ENCODE measurements at regions not wholly inside any gene's neighbourhood (a gene's known extent, or its start where the extent isn't known, plus 50 kb on each side); places are given as distances from the start of the nearest gene placed in this dataset.

DNA sequence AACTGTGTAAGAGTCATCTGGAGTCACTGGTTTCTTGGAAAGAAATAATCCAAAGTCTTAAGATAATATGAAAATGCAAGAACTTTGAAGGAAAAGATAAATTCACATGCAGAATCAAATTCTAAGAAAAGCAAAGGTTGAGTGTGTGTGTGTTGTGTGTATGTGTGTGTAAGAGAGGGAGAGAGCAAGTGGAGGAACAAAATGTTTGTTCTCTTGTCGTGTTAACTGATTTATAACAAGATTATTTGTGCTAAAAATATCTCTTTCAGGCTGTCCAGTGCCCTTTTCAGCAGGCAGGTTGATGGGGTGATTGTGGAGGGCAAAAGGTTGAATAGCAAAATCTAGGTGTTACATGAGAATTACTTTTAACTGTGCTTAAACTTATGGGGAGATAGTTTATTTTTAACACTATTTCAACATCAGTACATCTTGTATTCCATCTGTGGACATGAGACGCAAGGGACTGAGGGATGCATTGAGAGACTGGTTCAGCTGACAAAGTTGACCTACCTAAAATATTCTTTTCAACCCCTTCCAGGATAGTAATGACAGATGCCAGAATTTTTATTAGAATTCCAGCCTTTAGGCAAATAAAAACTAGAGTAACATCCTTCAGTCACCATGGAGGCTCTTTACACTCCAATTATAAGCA, 342.4 kb upstream of the CD180 start:
- no peak for DNase-seq

DNA sequence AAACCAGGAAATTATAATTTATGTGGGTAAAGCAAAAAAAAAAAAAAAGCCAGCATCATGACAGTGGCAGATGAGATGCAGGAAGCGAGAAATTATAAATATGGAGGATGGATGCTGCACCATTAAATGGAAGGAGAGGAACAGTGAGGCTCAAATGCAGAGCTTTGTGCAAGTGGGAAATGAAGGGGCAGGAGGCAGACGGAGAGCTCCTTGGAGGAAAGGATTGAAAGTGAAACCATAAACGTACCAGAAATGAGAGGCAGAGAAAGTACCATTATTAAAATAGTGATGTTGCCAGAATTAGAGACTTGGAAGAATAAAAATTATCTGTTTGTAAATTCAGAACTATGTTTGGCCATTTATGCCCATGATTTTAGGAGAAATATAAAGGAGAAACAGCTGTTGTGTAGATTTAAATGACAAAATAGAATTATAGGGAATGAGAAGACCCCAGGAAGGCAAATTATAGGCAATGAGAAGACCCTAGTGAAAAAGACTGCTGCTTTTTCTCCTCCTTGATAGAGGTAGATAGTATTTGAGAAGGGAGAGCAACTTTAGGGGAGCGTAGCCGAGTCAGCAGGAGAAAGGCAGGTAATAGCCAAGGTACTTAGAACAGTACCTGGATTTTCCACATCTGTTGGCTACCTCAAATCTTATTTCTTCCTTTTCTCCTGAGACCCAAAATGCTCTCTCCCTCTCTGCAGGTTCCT, 341.0 kb upstream of the CD180 start:
- no peak for DNase-seq

DNA sequence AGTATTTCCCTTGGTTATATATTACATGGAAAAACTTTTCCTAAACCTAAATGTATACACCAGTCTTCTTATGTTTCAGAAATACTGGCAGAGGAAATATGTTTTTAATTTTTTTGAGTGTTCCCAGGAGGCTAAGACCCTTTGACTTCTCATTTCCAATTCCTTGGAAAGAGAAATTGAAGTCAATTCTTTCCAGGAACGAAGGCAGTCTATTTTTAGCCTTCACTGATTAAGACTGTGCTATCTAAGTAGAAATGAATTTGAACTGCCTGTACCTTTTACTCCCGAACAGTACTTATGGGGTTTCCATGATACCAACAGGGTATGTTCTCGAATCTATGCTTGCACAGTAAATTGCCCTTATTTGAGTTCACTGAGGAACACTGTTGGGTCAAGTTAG, 340.3 kb upstream of the CD180 start:
- no peak for DNase-seq

- no peak for DNase-seq
These were observed 334.1 kb upstream of the CD180 start for GRCh38 chr5:67530609-67531255.

DNA sequence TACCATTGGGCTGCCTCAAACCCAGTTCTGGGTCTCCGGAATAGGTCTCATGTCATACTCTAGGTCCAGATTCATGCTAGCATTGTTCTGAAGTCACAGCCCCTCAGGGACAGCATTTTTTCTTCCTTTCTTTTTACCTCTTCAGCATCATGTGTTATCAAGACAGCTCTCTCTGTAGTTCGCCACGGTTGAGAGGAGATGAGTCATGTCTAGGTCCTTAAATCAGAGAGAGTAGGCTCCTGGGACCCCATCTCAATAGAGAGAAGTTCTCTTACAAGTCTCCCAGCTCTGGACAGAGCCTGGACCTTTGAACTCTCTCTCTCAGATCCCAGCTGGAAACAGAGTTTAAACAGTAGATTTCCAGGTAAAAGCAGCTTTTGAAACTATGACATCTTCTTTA, 332.4 kb upstream of the CD180 start:
- DNase-seq: no peak

DNA sequence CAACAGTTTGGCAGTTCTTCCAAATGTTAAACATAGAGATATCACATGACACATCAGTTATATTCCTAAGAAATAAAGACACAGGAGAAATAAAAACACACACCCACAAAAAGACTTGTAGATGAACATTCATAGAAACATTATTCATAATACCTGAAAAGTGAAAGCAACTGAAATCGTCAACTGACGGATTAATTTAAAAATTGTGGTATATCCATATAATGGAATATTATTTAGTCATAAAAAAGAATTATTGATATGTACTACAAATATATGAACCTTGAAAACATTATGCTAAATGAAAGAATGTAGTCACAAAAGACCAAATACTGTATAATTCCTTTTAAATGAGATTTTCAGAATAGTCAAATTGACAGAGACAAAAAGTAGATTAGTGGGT, 330.2 kb upstream of the CD180 start:
- DNase-seq: no peak

- DNase-seq: no peak
These were observed 323.7 kb upstream of the CD180 start for GRCh38 chr5:67520161-67520908.

DNA sequence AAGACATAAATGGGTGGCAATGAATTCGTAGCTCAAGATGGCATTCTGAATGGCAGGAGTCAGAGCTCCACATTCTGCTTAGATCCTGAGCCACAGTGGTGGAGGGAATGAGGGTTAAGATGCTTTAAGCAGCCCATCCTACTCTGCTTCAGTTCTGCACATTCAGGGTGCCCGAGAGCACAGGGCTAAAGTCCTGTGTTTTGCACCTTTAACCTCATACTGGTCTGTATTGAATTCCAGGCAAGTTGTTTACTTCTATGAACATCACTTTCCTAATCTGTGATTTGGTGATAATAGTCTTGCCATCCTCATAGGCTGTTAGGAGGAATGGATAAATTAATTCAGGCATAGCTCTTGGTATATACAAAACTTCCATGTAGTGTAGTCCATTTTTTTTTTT, 321.6 kb upstream of the CD180 start:
- no peak for DNase-seq

DNA sequence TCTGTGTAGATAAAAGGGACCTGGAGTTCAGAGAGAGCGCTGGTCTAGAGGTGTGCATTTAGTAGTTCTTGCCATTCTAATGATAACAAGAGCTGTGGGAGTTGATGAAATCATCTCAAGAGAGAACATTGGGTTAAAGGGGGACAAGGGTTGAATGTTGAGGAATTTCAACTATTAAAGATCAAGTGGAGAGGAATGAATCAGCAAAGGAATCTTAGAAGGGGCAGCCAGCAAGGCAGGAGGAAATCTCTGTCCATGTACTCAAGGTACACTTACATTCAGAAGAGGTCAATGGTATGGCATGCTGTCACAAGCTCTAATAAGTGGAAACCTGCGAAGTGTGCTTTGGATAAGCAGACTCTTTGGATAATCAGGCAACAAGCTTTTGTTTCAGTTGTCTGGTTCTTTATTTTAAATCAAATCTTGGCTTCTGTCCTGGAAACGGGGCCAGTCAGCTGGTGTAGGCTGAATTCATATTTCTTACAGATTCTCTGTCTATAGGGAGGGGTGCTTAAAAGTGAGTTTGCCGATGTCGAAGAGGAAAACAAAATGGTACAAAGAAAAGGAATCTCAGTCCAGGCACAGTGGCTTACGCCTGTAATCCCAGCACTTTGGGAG, 320.5 kb upstream of the CD180 start:
- DNase-seq: no peak

DNA sequence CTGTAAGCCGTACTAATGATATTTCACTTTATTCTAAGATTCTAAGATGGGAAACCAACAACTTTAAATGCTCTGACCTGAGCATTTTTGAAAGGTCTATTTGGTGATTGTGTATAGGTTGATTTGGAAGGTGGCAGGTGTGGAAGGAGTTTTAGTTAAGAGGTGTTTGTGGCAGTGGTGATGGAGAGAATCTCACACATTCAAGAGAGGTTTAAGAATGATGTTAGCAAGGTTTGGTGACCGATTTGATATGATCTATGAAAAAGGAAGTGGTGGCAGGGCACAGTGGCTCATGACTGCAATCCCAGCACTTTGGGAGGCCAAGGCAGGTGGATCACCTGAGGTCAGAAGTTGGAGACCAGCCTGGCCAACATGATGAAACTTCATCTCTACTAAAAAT, 319.2 kb upstream of the CD180 start:
- DNase-seq: no peak

DNA sequence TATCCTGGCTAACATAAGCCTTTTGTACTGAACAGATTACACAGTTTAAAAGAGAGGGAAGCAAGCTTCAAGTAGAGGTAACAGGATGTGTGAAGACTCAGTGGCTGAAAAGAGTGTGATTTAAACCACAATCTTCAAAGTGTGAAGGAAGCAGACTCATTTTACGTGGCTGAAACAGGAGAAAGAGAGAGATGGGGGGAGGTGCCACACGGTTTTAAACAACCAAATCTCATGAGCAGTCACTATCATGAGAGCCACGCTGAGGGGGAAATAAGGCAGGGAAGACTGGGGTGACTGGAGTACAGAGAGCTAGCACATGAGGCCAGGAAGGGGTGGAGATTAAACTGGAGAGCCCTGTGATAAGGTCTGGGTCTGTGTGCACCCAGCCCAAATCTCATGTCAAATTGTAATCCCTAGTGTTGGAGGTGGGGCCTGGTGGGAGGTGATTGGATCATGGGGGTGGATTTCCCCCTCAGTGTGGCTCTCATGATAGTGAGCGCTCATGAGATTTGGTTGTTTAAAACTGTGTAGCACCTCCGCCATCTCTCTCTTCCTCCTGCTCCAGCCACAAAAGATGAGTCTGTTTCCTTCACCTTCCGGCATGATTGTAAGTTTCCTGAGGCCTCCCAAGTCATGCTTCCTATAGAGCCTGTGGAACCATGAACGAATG, 318.6 kb upstream of the CD180 start:
- no peak for DNase-seq

DNA sequence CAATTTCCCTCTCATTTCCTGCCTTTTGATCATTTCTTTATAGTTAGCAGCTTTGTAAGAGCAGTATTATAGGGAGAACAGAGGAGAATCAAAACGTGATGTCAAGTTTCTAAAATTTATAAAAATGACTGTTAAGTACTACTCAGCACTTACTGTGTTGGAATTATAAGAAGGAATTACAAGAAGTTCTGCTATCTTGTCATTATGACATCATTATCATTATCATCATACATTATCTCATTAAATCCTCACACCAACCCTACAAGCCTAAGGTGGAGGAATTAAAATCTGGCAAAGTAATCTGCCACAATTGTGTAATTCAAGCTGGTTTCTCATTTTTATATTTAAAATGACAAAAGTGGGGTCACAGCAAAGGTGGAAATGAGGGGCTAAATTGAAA, 316.2 kb upstream of the CD180 start:
- DNase-seq: no peak

DNA sequence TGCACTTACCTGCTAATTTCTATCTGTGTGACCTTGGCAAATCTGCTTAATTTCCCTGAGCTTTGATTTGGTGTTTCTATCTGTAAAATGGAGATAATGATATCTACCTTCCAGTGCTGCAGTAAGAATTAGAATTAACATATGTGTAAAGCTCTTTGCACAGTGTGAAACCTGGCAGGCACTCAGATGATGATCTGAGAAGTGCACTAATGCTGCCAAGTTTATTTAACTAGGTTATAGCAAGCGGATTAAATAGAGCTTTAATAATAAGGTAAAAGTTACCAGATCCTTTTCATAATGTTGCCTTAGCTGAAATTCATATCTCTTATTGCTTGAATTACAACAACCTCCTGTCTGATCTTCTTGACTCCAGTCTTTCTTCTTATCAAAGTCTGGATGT, 315.3 kb upstream of the CD180 start:
- DNase-seq: no peak

DNA sequence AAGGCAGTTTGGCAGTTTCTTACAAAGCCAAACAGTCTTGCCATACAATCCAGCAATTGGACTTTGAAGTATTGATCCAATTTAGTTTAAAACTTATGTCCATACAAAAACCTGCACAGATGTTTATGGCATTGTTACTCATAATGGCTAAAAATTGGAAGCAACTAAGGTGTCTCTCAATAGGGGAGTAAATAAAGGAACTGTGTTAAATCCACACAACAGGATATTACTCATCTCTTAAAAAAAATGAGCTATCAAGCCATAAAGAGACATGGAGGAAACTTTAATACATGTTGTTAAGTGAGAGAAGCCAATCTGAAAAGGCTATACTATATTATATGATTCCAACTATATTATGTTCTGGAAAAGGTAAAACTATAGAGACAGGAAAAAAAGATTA, 313.6 kb upstream of the CD180 start:
- DNase-seq: no peak

- no peak for DNase-seq
These were observed 313.0 kb upstream of the CD180 start for GRCh38 chr5:67509402-67510186.

- no peak for DNase-seq
These were observed 309.6 kb upstream of the CD180 start for GRCh38 chr5:67506241-67506640.

DNA sequence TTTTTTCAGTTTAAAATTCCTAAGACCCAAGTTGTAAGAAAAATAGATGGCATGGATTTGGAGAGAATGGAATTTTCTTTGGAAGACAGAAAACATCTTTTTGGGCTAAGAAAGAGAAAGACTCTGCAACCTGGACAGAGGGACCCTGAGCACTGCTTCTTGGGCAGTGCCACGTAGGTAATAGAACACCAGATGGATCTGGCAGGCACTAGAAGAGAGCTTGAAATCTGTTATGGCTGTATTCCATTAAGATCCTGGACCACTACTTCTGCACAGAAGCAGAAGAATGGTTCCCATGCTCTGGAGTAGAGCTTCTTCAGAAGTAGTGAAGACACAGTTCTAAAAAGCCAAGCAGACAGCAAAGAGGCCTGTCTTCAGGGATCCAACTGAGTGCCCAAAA, 306.4 kb upstream of the CD180 start:
- no peak for DNase-seq

- no peak for DNase-seq
These were observed 299.5 kb upstream of the CD180 start for GRCh38 chr5:67496051-67496450.

GRCh38 chr5:67495072-67495471, 298.5 kb upstream of the CD180 start:
- peak; percentile 50 for DNase-seq

DNA sequence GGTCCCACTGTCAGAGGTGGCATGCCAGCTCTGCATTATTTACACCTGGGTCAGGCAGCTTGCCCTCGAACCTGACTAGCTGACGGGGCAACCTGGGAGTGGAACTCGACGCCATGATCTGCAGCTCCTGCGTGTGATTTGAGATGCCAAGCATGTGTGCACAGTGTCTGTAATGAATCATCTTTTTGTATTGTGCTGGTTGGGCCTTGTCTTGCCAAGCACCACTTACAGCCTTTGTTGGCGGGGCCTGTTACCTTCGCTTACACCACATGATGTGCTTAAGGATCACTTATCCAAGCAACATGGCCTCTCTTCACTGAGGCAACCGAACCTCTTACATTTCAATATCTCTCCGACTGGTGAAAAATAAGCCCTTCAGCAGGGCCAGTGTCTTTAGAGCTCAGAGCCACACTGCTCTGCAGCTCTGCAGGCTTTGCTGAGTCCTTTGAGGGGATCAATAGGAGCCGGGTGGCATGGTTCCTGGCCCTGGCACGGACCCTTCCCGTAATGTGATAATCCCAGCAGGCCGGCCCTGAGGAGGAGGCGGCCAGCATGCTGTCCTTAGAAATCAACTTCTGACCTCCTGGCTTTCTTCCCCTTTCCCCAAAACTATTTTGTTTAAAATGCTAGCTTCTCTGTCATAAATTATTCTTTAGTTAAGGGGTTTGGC, 297.7 kb upstream of the CD180 start:
- DNase-seq: peak; percentile 96

- peak; percentile 74 for DNase-seq
These were observed 297.1 kb upstream of the CD180 start for GRCh38 chr5:67493676-67494075.
